ENCODE measurements at regions not wholly inside any gene's neighbourhood (a gene's known extent, or its start where the extent isn't known, plus 50 kb on each side); places are given as distances from the start of the nearest gene placed in this dataset.

- FAIRE-seq = no peak
- TF ChIP-seq POLR2A (IDR thresholded peaks at IDR 0.05; ENCODE audit: low read depth, low read length) = no peak
- no peak for TF ChIP-seq POLR2AphosphoS5 (IDR thresholded peaks at IDR 0.05; ENCODE audit: low read depth, low read length)
- no peak for TF ChIP-seq TAF1 (IDR thresholded peaks at IDR 0.05; ENCODE audit: borderline replicate concordance, low read depth, low read length)
- no peak for DNase-seq (ENCODE audit: insufficient read length)
Observed at GRCh38 chr10:8978100-8978499, 923.6 kb downstream of the GATA3 start.

GRCh38 chr10:8979976-8980375 lies 925.5 kb downstream of the GATA3 start:
- DNase-seq (ENCODE audit: insufficient read length) (no peak), FAIRE-seq (no peak)
- TF ChIP-seq POLR2AphosphoS5 (IDR thresholded peaks at IDR 0.05; ENCODE audit: low read depth, low read length) = no peak
- TF ChIP-seq POLR2A (IDR thresholded peaks at IDR 0.05; ENCODE audit: low read depth, low read length) = no peak
- no peak for TF ChIP-seq TAF1 (IDR thresholded peaks at IDR 0.05; ENCODE audit: borderline replicate concordance, low read depth, low read length)

GRCh38 chr10:8981277-8981676 lies 926.8 kb downstream of the GATA3 start:
- DNase-seq (ENCODE audit: insufficient read length) = no peak
- no peak for FAIRE-seq
- TF ChIP-seq POLR2AphosphoS5 (IDR thresholded peaks at IDR 0.05; ENCODE audit: low read depth, low read length) = no peak
- TF ChIP-seq POLR2A (IDR thresholded peaks at IDR 0.05; ENCODE audit: low read depth, low read length) = no peak
- no peak for TF ChIP-seq TAF1 (IDR thresholded peaks at IDR 0.05; ENCODE audit: borderline replicate concordance, low read depth, low read length)

- DNase-seq (ENCODE audit: insufficient read length) = no peak
- no peak for FAIRE-seq
- no peak for TF ChIP-seq POLR2AphosphoS5 (IDR thresholded peaks at IDR 0.05; ENCODE audit: low read depth, low read length)
- no peak for TF ChIP-seq POLR2A (IDR thresholded peaks at IDR 0.05; ENCODE audit: low read depth, low read length)
- no peak for TF ChIP-seq TAF1 (IDR thresholded peaks at IDR 0.05; ENCODE audit: borderline replicate concordance, low read depth, low read length)
Observed at GRCh38 chr10:8985651-8986050, 931.2 kb downstream of the GATA3 start.

GRCh38 chr10:8986975-8987374 lies 932.5 kb downstream of the GATA3 start:
- FAIRE-seq = no peak
- TF ChIP-seq POLR2A (IDR thresholded peaks at IDR 0.05; ENCODE audit: low read depth, low read length) = no peak
- TF ChIP-seq POLR2AphosphoS5 (IDR thresholded peaks at IDR 0.05; ENCODE audit: low read depth, low read length) = no peak
- DNase-seq (ENCODE audit: insufficient read length) = no peak

- FAIRE-seq = no peak
- DNase-seq (ENCODE audit: insufficient read length) = no peak
- TF ChIP-seq POLR2A (IDR thresholded peaks at IDR 0.05; ENCODE audit: low read depth, low read length) (no peak), POLR2AphosphoS5 (IDR thresholded peaks at IDR 0.05; ENCODE audit: low read depth, low read length) (no peak), TAF1 (IDR thresholded peaks at IDR 0.05; ENCODE audit: borderline replicate concordance, low read depth, low read length) (no peak)
Observed at GRCh38 chr10:8987712-8988111, 933.2 kb downstream of the GATA3 start.

GRCh38 chr10:8990280-8990987 lies 935.9 kb downstream of the GATA3 start:
- TF ChIP-seq POLR2A (IDR thresholded peaks at IDR 0.05; ENCODE audit: low read depth, low read length) (no peak), POLR2AphosphoS5 (IDR thresholded peaks at IDR 0.05; ENCODE audit: low read depth, low read length) (no peak), TAF1 (IDR thresholded peaks at IDR 0.05; ENCODE audit: borderline replicate concordance, low read depth, low read length) (no peak)
- FAIRE-seq (no peak), DNase-seq (ENCODE audit: insufficient read length) (no peak)

- no peak for TF ChIP-seq TAF1 (IDR thresholded peaks at IDR 0.05; ENCODE audit: borderline replicate concordance, low read depth, low read length)
- no peak for FAIRE-seq
- DNase-seq (ENCODE audit: insufficient read length) = no peak
Observed at GRCh38 chr10:8992009-8992408, 937.5 kb downstream of the GATA3 start.

GRCh38 chr10:8993864-8994263 lies 939.4 kb downstream of the GATA3 start:
- no peak for FAIRE-seq
- TF ChIP-seq POLR2A (IDR thresholded peaks at IDR 0.05; ENCODE audit: low read depth, low read length) = no peak
- TF ChIP-seq TAF1 (IDR thresholded peaks at IDR 0.05; ENCODE audit: borderline replicate concordance, low read depth, low read length) = no peak
- no peak for TF ChIP-seq POLR2AphosphoS5 (IDR thresholded peaks at IDR 0.05; ENCODE audit: low read depth, low read length)
- no peak for DNase-seq (ENCODE audit: insufficient read length)

- DNase-seq (ENCODE audit: insufficient read length) (no peak), FAIRE-seq (no peak)
- no peak for TF ChIP-seq POLR2A (IDR thresholded peaks at IDR 0.05; ENCODE audit: low read depth, low read length)
- TF ChIP-seq TAF1 (IDR thresholded peaks at IDR 0.05; ENCODE audit: borderline replicate concordance, low read depth, low read length) = no peak
- no peak for TF ChIP-seq POLR2AphosphoS5 (IDR thresholded peaks at IDR 0.05; ENCODE audit: low read depth, low read length)
Observed at GRCh38 chr10:8998751-8999150, 944.3 kb downstream of the GATA3 start.

- FAIRE-seq (no peak), DNase-seq (ENCODE audit: insufficient read length) (no peak)
- no peak for TF ChIP-seq TAF1 (IDR thresholded peaks at IDR 0.05; ENCODE audit: borderline replicate concordance, low read depth, low read length)
- TF ChIP-seq POLR2A (IDR thresholded peaks at IDR 0.05; ENCODE audit: low read depth, low read length) = no peak
- no peak for TF ChIP-seq POLR2AphosphoS5 (IDR thresholded peaks at IDR 0.05; ENCODE audit: low read depth, low read length)
Observed at GRCh38 chr10:9003122-9003521, 948.6 kb downstream of the GATA3 start.

- FAIRE-seq = no peak
- DNase-seq (ENCODE audit: insufficient read length) = no peak
- TF ChIP-seq TAF1 (IDR thresholded peaks at IDR 0.05; ENCODE audit: borderline replicate concordance, low read depth, low read length) (no peak), POLR2AphosphoS5 (IDR thresholded peaks at IDR 0.05; ENCODE audit: low read depth, low read length) (no peak), POLR2A (IDR thresholded peaks at IDR 0.05; ENCODE audit: low read depth, low read length) (no peak)
Observed at GRCh38 chr10:9004736-9005135, 950.2 kb downstream of the GATA3 start.
